Naive thymus-derived CD8-positive, alpha-beta T cell (primary cell): ENCODE measurements at regions not wholly inside any gene's neighbourhood (a gene's known extent, or its start where the extent isn't known, plus 50 kb on each side); places are given as distances from the start of the nearest gene placed in this dataset.

Source experiments
- ATAC-seq, 2 donors: fragments of 150-1000 bp; cut with Tn5 transposase in 1 of 2; sonication (Bioruptor Pico), chemical (Tn5 transposase) in 1 of 2; 1 replicate in 1 of 2; 2 replicates in 1 of 2; pipeline ENCODE4 v1.10.0; 2021; ENCODE audit warnings: mild to moderate bottlenecking in 2 of 2, moderate library complexity in 2 of 2
- POLR2A ChIA-PET: fragments of 350-600 bp; sonication (Branson Sonifier 250); formaldehyde crosslinking; loops from one replicate; lab custom pipeline; 2021; ENCODE audit warnings: antibody characterized with exemption; lab: Charles Lee
- DNase-seq, 10 donors: peaks; one replicate each; pipeline versions ENCODE4 v3.0.0 to v3.0.0-alpha.2; 2020 to 2022
- H3K27ac Mint-ChIP-seq, 10 donors: one replicate each; pipeline ENCODE4 v1.8.0; 2020 to 2022; ENCODE audit warnings: mild to moderate bottlenecking in 10 of 10, mixed read lengths in 10 of 10, moderate library complexity in 4 of 10, inconsistent platforms in 1 of 10
- H3K27me3 Mint-ChIP-seq, 5 donors: one replicate each; pipeline ENCODE4 v1.8.0; 2021 to 2022; ENCODE audit warnings: mixed read lengths in 5 of 5
- H3K36me3 Mint-ChIP-seq, 3 donors: one replicate each; pipeline ENCODE4 v1.8.0; 2020 to 2022; ENCODE audit warnings: mixed read lengths in 3 of 3, mild to moderate bottlenecking in 2 of 3, inconsistent platforms in 1 of 3
- H3K4me1 Mint-ChIP-seq, 4 donors: one replicate each; pipeline ENCODE4 v1.8.0; 2021 to 2022; ENCODE audit warnings: mixed read lengths in 4 of 4
- H3K4me3 Mint-ChIP-seq, 10 donors: one replicate each; pipeline ENCODE4 v1.8.0; 2020 to 2022; ENCODE audit warnings: mild to moderate bottlenecking in 10 of 10, mixed read lengths in 10 of 10, moderate library complexity in 6 of 10, inconsistent platforms in 1 of 10
- H3K9me3 Mint-ChIP-seq, 9 donors: one replicate each; pipeline ENCODE4 v1.8.0; 2020 to 2022; ENCODE audit warnings: mixed read lengths in 9 of 9, mild to moderate bottlenecking in 3 of 9, inconsistent platforms in 1 of 9, moderate library complexity in 1 of 9

DNA sequence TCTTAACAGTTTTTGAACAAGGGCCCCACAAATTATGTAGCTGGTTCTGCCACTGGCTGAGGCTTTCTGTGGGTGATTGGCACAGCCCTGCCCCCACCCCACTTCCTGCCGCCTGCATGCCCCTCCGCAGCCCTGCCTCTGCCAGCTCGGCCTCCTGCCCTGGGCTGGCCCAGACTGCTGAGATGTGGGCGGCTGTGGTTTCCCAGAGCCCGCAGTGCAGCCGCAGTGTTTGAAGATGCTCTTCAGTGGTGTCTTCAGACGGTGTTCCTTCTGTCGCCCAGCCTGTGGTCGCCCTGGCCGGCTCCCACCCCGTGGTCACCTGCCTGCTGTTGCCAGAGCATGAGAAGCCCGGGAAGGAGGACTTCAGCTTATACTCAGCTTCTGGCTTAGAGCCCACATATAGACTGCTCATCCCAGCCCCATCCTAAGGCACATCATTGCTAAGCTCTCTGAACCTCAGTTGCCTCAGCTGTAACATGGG, 154.3 kb downstream of the VEGFA start:
- H3K36me3 Mint-ChIP-seq = no peaks in the 10 kb centered on the region

DNA sequence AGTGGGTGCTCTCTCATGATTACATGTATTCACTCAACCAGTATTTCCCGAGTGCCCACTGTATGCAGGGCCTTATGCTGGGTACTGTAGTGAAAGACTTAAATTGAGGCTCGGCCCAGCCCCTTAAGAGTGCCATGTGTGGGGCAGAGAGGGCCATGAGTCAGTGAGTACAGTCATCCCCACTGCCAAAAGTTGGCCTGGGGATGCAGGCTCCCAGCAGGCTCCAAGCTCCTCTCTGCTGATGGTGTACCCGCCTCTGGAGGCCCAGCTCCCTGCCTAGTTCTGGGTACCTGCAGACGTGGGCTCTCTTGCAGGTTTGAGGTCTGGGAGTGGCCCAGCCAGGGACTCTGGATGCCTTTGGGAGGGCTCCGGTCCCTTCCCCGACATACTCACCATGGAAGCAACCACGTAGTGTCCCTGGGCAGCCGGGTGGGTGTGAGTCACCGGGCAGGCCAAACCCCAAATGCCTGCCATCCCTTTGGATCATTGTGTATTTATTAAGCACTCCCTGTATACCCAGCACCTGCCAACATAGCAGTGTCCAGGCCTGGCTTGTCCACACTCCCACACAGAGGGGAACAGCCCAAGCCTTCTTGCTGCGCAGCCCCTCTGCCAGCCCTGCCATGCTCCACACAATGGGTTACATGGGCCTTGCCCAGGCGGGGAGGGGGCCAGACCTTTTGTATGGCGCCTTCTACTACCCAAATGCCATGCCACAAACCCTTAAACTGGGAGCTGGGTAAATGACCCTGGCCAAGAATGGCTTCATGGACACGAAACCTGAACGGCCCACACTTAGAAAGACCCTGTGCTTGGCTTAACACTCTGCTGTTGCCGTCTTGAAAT, 153.6 kb downstream of the VEGFA start:
- H3K27ac Mint-ChIP-seq = peak overlapping the region in 6 of 10 donors; percentile 3 to 73 (median 42)
- POLR2A ChIA-PET = no interaction called here
- ATAC-seq = no peak

More for the DNA sequence above, 154.3 kb downstream of the VEGFA start:
- Mint-ChIP-seq H3K27ac (peak overlapping the region in 8 of 10 donors; percentile 11 to 74 (median 54)), H3K27me3 (no peaks in the 10 kb centered on the region), H3K4me3 (peak overlapping the region; percentile 21 to 78 (median 58)), H3K4me1 (peaks cover 26 to 41% (median 37%) of the 10 kb centered on the region in 4 donors), H3K9me3 (no peaks in the 10 kb centered on the region)
- POLR2A ChIA-PET = no interaction called here
- ATAC-seq (peak; percentile 89 to 96), DNase-seq (peak in 9 of 10 donors; percentile 32 to 74 (median 59))

DNA sequence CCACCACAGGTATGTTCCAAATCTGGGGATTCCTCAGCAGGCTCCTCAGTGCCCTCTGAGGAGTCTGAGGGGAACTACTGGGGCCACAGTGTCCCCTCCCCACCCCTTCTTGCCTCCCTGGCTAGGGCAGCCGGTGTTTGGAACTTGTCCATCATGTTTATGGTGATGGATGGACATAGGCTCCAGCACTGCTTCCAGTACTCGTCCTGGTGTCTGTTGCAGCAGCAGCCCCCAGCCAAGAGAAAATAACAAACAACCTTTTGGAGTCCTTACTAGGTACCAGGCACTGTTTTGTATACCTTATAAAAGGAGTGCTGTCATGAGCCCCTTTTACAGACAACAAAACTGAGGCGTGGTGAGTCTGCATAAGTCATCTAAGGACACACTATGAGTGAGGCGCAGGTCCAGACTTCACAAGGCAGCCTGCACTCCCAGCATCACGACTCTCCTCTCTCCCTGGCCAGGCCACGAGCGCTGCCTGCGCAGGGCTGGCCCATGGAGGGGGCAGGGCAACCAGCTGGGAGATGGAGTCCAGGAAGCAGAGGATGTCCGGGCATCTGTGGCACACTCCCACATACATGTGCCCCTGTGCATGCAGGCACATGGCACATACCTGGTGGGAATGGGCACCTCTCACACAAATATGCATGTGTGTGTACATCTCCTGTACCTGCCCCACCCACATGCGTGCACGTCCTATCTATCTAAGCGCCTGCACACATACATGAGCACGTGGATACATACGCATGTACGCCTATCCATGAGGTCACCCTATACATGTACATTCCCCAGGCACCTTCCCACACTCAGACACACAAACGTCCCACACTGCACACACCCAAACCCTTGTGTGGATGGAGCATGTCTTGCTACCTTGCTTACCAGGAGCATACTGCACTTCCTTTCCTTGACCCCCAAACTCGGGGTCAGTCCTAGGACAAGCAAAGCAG, 152.7 kb downstream of the VEGFA start:
- no peak for ATAC-seq
- Mint-ChIP-seq H3K4me3 (peak overlapping the region in 5 of 10 donors; percentile 10 to 52 (median 51)), H3K9me3 (no peaks in the 10 kb centered on the region), H3K4me1 (peaks cover 21 to 35% (median 32%) of the 10 kb centered on the region in 4 donors), H3K36me3 (no peaks in the 10 kb centered on the region), H3K27ac (peak overlapping the region in 2 of 10 donors; percentile 3 to 28), H3K27me3 (peaks cover 0 to 4% (median 0%) of the 10 kb centered on the region in 5 donors)
- no peak for DNase-seq
- POLR2A ChIA-PET = no interaction called here

More for the DNA sequence above, 153.6 kb downstream of the VEGFA start:
- Mint-ChIP-seq H3K27me3 (peaks cover 0 to 2% (median 0%) of the 10 kb centered on the region in 5 donors), H3K4me1 (peaks cover 25 to 41% (median 37%) of the 10 kb centered on the region in 4 donors), H3K4me3 (peak overlapping the region; percentile 21 to 78 (median 58)), H3K9me3 (no peaks in the 10 kb centered on the region), H3K36me3 (no peaks in the 10 kb centered on the region)
- no peak for DNase-seq

DNA sequence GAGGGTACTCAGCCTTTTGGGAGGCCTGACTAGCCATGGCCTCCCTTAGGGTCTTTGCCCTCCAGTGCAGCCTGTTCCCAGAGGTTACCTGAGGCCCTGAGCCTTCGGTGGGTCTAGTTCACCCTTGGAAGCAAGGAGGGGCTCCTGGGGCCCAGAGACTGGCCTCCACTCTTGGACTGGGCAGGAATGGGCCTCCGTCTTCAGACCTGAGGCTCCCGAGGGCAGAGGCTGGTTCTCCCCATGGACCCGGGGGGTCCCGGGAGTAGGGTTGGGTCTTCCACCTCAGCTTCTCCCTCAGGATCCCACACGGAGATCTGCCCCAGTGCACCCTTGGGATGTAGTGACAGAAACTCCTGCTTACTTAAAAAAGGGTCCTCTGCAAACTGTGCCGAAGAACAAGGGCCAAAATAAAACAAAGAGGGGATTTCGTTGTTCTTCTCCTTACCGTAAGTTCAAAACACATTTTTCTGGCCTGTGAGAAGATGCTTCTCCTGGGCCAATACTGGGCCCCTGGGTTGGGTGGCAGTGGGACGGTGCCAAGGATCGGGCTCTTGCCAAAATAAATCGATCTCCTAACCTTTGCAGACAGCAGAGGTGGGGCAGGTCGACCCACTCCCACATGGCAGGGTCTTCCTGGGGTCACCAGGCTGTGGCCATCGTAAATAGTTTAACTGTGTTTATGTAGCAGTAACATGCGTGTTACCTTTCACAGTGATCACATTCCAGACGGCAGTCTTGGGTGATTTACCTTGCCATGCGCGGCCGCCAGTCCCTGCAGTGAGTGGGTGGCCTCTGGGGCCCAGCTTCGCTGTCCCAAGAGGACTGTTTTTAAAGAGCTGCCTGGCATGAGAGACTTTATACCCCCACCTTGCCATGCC, 151.8 kb downstream of the VEGFA start:
- H3K4me1 Mint-ChIP-seq = peaks cover 15 to 28% (median 27%) of the 10 kb centered on the region in 4 donors
- DNase-seq = no peak
- H3K4me3 Mint-ChIP-seq = no peak overlapping the region
- H3K9me3 Mint-ChIP-seq = no peaks in the 10 kb centered on the region
- ATAC-seq = no peak
- H3K27ac Mint-ChIP-seq = no peak overlapping the region
- H3K36me3 Mint-ChIP-seq = no peaks in the 10 kb centered on the region
- POLR2A ChIA-PET = no interaction called here
- H3K27me3 Mint-ChIP-seq = peaks cover 0 to 7% (median 0%) of the 10 kb centered on the region in 5 donors

DNA sequence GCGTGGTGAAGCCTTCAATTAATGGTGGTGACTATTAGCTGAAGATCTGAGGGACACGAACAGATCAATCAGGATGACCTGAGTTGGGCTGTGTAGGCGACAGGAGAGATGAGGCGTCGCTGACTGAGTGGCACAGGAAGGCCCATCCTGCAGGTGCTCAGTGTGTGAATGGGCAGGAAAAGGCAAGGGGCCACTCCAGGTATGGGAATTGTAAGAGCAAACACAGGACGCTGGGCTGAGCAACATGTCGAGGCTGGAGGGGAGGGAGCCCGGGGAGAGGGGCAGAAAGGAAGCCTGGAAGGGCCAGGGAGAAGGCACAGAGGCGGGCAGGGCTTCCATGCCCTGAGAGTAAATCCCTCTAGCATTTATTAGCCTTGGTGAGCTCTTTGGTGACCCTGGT, 151.0 kb downstream of the VEGFA start:
- Mint-ChIP-seq H3K27me3 (peaks cover 0 to 7% (median 0%) of the 10 kb centered on the region in 5 donors), H3K36me3 (no peaks in the 10 kb centered on the region), H3K9me3 (no peaks in the 10 kb centered on the region), H3K4me3 (no peak overlapping the region), H3K4me1 (peaks cover 12 to 28% (median 24%) of the 10 kb centered on the region in 4 donors), H3K27ac (peak overlapping the region in 4 of 10 donors; percentile 31 to 78 (median 58))
- no peak for DNase-seq
- no peak for ATAC-seq
- POLR2A ChIA-PET = no interaction called here

DNA sequence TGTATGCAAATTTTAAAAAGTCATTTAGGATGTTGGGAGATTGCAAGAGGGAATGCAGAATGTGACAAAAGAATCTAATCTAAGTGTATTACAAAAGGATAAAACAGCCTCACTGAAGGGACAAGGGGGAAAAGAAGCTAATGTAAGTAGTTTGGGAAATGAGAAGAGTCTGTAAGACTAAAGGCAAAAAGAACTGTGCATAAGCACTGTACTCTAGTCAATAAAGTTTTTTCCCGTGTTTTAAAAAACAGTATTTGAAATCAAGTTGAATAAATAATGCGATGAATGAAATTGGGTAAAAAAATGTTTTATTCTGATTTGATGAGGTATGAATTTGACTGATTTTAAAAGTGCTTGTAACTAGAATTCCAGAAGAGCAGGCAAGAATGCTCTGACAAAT, 149.8 kb downstream of the VEGFA start:
- POLR2A ChIA-PET = no interaction called here
- Mint-ChIP-seq H3K4me3 (no peak overlapping the region), H3K27me3 (peaks cover 0 to 10% (median 5%) of the 10 kb centered on the region in 5 donors), H3K4me1 (peaks cover 12 to 25% (median 20%) of the 10 kb centered on the region in 4 donors), H3K27ac (peak overlapping the region in 1 of 10 donors; percentile 15), H3K36me3 (no peaks in the 10 kb centered on the region), H3K9me3 (no peaks in the 10 kb centered on the region)
- ATAC-seq (no peak), DNase-seq (no peak)

DNA sequence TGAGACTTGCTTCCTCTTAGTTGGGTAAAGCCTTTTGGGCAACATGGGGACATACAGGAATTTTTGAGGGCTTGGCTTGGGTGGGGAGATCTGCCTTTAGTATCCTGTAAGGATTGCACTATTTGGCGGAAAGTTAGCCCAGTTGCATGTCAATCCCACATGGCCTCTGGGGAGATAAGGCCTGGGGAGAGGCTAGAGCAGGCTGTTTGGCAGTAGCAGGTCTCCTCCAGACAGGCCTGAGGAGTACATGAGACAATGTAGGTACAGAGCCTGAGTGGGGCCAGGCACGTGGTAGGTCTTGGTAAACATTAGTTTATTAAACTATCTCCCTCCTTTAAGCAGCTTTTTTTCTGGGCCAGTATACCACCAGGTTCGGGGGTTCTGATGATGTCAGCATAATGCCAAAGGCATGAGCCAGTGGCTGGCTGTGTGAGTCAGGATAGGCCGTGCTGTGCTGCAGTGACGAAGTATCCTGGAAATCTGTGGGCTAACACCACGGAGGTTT, 147.9 kb downstream of the VEGFA start:
- no peaks in the 10 kb centered on the region for H3K36me3 Mint-ChIP-seq
- H3K27me3 Mint-ChIP-seq = peaks cover 0 to 10% (median 5%) of the 10 kb centered on the region in 5 donors
- no peaks in the 10 kb centered on the region for H3K9me3 Mint-ChIP-seq
- ATAC-seq (no peak), DNase-seq (no peak)
- H3K27ac Mint-ChIP-seq = no peak overlapping the region
- H3K4me3 Mint-ChIP-seq = no peak overlapping the region
- peaks cover 2 to 7% (median 3%) of the 10 kb centered on the region in 4 donors for H3K4me1 Mint-ChIP-seq
- POLR2A ChIA-PET = no interaction called here

DNA sequence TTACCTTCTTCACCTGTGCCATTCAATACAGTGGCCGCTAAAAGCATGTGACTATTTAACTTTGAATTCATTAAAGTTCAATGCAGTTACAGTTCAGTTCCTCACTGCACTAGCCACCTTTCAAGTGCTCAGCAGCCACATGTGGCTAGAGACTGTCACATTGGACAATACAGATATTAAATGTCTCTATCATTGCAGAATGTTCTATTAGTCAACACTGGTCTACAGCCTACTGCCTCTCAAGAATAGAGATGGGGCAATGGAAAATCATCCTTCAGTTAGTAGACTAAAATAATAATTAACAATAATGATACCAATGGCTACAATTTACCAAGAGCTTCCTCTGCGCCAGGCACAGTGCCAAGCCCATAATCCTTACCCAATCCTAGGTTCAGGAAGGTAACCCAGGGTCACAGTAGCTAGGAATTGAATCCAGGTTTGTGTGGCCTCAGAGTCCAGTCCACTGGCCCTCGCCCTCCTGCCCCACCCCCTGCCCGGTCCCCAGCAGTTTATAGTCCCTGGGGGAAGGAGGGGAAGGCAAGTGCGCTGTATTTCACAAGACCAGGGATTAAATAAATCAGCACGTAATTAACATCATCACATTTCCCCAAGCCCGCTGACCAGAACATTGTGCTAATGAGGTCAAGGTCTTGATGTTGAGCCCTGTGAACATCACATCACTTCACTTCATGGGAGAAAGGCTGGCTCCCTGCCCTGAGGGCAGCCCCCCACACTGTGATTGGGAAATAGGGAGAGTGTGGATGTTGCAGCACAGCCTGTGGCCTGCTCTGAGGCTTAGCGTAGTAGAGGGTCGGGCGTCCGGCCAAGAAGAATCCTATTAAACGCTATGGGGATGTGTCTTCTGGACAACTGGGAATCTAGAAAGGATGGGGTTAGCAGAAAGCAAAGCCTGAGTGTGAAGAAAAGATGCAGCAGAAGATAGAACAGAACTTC, 147.2 kb downstream of the VEGFA start:
- Mint-ChIP-seq H3K27me3 (peaks cover 0 to 10% (median 5%) of the 10 kb centered on the region in 5 donors), H3K27ac (peak overlapping the region in 1 of 10 donors; percentile 60), H3K4me1 (peaks cover 0 to 5% (median 1%) of the 10 kb centered on the region in 4 donors), H3K9me3 (no peaks in the 10 kb centered on the region), H3K36me3 (no peaks in the 10 kb centered on the region), H3K4me3 (no peak overlapping the region)
- DNase-seq (no peak), ATAC-seq (no peak)
- POLR2A ChIA-PET = no interaction called here

DNA sequence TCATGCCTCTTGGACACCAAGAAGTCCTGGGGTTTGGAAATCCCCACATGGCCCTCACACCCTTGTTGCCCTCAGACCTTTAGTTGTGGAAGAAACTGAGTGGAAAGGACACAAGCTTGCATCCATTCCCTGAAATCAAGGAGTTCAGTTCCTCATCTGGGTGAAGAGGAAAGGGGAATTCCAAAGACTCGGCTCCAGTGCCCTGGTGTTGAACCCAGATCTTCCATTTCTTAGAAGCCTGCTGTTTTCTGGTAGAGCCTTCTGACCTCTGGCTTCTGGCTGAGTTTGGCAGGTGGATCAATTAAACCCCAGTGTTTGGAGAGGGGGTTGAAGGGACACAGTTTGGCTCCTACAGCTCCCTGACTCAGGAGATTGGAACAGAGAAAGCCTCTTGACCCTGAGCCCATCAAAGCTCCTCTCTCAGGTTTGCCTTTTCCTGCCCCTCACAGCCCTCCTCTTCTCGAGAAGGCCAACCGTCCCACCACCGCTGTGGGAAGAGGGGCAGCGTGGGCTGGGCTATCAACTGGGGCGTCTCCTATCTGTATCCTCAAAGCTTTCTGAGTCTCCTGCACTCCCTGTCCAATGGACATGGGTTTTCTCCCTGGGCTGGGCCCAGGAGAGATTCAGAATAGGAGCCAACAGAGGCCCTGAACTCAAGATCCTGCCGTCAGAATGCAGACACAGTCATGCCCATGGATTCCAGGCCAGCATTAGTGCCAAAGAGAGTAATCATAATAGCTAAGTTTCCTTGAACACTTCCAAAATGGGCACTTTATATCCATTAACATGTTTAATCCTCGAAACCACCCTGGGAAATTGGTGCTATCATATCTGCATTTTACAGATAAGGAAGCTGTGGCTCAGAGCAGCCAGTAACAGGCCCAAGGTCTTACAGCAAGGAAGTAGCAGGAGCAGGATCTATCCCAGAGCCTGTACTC, 146.2 kb downstream of the VEGFA start:
- Mint-ChIP-seq H3K27me3 (peaks cover 0 to 10% (median 5%) of the 10 kb centered on the region in 5 donors), H3K4me3 (no peak overlapping the region), H3K4me1 (peaks cover 0 to 7% (median 1%) of the 10 kb centered on the region in 4 donors), H3K36me3 (no peaks in the 10 kb centered on the region), H3K27ac (no peak overlapping the region), H3K9me3 (no peaks in the 10 kb centered on the region)
- POLR2A ChIA-PET = no interaction called here
- DNase-seq = no peak
- no peak for ATAC-seq

DNA sequence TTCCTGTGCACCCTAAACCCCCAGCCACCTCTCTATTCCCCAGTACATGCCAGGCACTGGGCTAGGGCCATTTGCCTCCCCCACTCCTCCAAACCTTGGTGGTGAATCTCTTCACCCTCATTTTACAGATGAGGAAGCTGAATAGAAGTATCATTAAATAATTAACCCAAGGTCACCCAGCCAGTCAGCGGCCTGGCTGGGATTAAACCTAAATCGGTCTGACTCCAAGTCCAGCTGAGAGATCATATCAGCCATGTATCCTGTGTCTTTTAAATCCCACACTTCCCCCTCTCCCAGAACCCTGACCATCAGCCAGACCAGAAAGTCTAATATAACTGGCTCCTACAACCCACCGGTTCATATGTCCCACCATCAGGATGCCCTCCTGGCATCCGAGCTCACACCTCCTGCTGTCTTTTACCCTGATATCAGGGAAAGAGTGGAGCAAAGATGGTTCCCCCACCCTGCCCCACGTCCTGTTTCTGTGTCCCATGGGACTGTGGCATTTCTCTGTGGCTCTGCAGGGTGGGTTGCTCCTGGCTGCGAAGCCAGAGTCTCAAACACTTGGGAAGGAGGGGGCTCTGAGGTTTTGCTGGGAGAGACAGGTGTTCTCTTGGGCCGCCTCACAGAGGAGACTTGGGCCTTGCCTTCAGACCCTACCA, 145.3 kb downstream of the VEGFA start:
- no peak for DNase-seq
- ATAC-seq = no peak
- POLR2A ChIA-PET = no interaction called here
- H3K4me3 Mint-ChIP-seq = no peak overlapping the region
- H3K27ac Mint-ChIP-seq = no peak overlapping the region
- no peaks in the 10 kb centered on the region for H3K9me3 Mint-ChIP-seq
- H3K4me1 Mint-ChIP-seq = peaks cover 0 to 4% (median 0%) of the 10 kb centered on the region in 4 donors
- H3K36me3 Mint-ChIP-seq = no peaks in the 10 kb centered on the region
- peaks cover 0 to 12% (median 5%) of the 10 kb centered on the region in 5 donors for H3K27me3 Mint-ChIP-seq
